CD14-positive monocyte (primary cell): ENCODE measurements at regions not wholly inside any gene's neighbourhood (a gene's known extent, or its start where the extent isn't known, plus 50 kb on each side); places are given as distances from the start of the nearest gene placed in this dataset.

Experiments
- DNase-seq, 3 donors: peaks; one replicate each; pipeline ENCODE4 v3.0.0-alpha.2; 2011 to 2022
- H2AFZ ChIP-seq: 2 replicates; pipeline ENCODE4 v1.6.0; 2012; ENCODE audit warnings: mild to moderate bottlenecking, low read depth, low read length, inconsistent platforms; ENCODE audit not compliant: insufficient read depth, poor library complexity, severe bottlenecking
- H3K27ac ChIP-seq, 2 donors: 1 replicate in 1 of 2; 2 replicates in 1 of 2; pipeline ENCODE4 v1.5.1; 2012 to 2013; ENCODE audit warnings: low read length in 2 of 2, control low read depth in 1 of 2, inconsistent platforms in 1 of 2, low read depth in 1 of 2, mild to moderate bottlenecking in 1 of 2
- H3K27me3 ChIP-seq, 2 donors: one replicate each; pipeline versions ENCODE4 v1.6.0 to v1.6.1; 2011 to 2013; ENCODE audit warnings: low read length in 2 of 2; ENCODE audit not compliant: control insufficient read depth in 2 of 2, insufficient read depth in 2 of 2
- H3K36me3 ChIP-seq, 2 donors: replicated peaks in 1 of 2; 1 replicate in 1 of 2; 2 replicates in 1 of 2; pipeline versions ENCODE4 v1.5.1 to v1.6.1; 2012 to 2013; ENCODE audit warnings: low read length in 2 of 2, control low read depth in 1 of 2, inconsistent platforms in 1 of 2, mild to moderate bottlenecking in 1 of 2; ENCODE audit not compliant: insufficient read depth in 2 of 2, control insufficient read depth in 1 of 2
- H3K4me1 ChIP-seq, 2 donors: 1 replicate in 1 of 2; 2 replicates in 1 of 2; pipeline versions ENCODE4 v1.5.1 to v1.6.1; 2012 to 2013; ENCODE audit warnings: low read length in 2 of 2, control low read depth in 1 of 2, inconsistent platforms in 1 of 2, mild to moderate bottlenecking in 1 of 2, moderate library complexity in 1 of 2; ENCODE audit not compliant: insufficient read depth in 2 of 2, control insufficient read depth in 1 of 2
- H3K4me2 ChIP-seq: replicated peaks from 2 replicates; pipeline ENCODE3; 2012; ENCODE audit warnings: low read length, moderate library complexity, mild to moderate bottlenecking; ENCODE audit not compliant: poor library complexity, severe bottlenecking; ENCODE audit errors: extremely low read depth
- H3K4me3 ChIP-seq, 3 experiments: fragments of 200-600 bp in 1 of 3; sonication (generic) in 1 of 3; replicated peaks in 1 of 3; 1 replicate in 2 of 3; 2 replicates in 1 of 3; pipeline ENCODE4 v1.5.1; 2011 to 2013; ENCODE audit warnings: low read length in 3 of 3, mild to moderate bottlenecking in 3 of 3, control low read depth in 2 of 3, low read depth in 2 of 3, inconsistent platforms in 1 of 3, moderate library complexity in 1 of 3
- H3K79me2 ChIP-seq: 2 replicates; pipeline ENCODE4 v1.6.0; 2012; ENCODE audit warnings: mild to moderate bottlenecking, control low read depth, inconsistent platforms, low read length, moderate library complexity; ENCODE audit not compliant: insufficient read depth
- H3K9ac ChIP-seq: 2 replicates; pipeline ENCODE4 v1.6.0; 2017; ENCODE audit warnings: low read length, mild to moderate bottlenecking; ENCODE audit not compliant: insufficient read depth, poor library complexity, severe bottlenecking
- H3K9me3 ChIP-seq, 2 donors: replicated peaks in 1 of 2; 1 replicate in 1 of 2; 2 replicates in 1 of 2; pipeline versions ENCODE4 v1.5.1 to v1.6.1; 2012 to 2013; ENCODE audit warnings: low read length in 2 of 2, control low read depth in 1 of 2; ENCODE audit not compliant: control insufficient read depth in 1 of 2, insufficient read depth in 1 of 2
- H4K20me1 ChIP-seq: 2 replicates; pipeline ENCODE4 v1.6.0; 2012; ENCODE audit warnings: mild to moderate bottlenecking, low read length, control low read depth, moderate library complexity; ENCODE audit not compliant: insufficient read depth
- H3K27ac Mint-ChIP-seq, 7 donors: one replicate each; pipeline ENCODE4 v1.8.0; 2020; ENCODE audit warnings: mild to moderate bottlenecking in 7 of 7, mixed read lengths in 7 of 7, moderate library complexity in 6 of 7, inconsistent platforms in 2 of 7
- H3K27me3 Mint-ChIP-seq, 3 donors: one replicate each; pipeline ENCODE4 v1.8.0; 2021 to 2022; ENCODE audit warnings: low read depth in 3 of 3, mild to moderate bottlenecking in 3 of 3, mixed read lengths in 3 of 3, moderate library complexity in 3 of 3, inconsistent platforms in 1 of 3
- H3K36me3 Mint-ChIP-seq, 2 donors: one replicate each; pipeline ENCODE4 v1.8.0; 2020; ENCODE audit warnings: mixed read lengths in 2 of 2, inconsistent platforms in 1 of 2, mild to moderate bottlenecking in 1 of 2
- H3K4me1 Mint-ChIP-seq: one replicate; pipeline ENCODE4 v1.8.0; 2020; ENCODE audit warnings: mild to moderate bottlenecking, mixed read lengths
- H3K4me3 Mint-ChIP-seq, 2 donors: one replicate each; pipeline ENCODE4 v1.8.0; 2020; ENCODE audit warnings: mild to moderate bottlenecking in 2 of 2, mixed read lengths in 2 of 2, moderate library complexity in 1 of 2
- H3K9me3 Mint-ChIP-seq, 7 donors: one replicate each; pipeline ENCODE4 v1.8.0; 2020 to 2022; ENCODE audit warnings: mixed read lengths in 7 of 7, mild to moderate bottlenecking in 6 of 7, moderate library complexity in 6 of 7, inconsistent platforms in 2 of 7
- CTCF ChIP-seq: fragments of 200-600 bp; IDR thresholded peaks from one replicate; pipeline ENCODE4 v1.8.0; 2022; ENCODE audit warnings: antibody characterized with exemption, mild to moderate bottlenecking
- WGBS: methylation state at CpG from one replicate; pipeline ENCODE4 v1.1.5; 2013; ENCODE audit warnings: missing lambda C conversion rate; ENCODE audit not compliant: insufficient coverage; 5-methylcytosine and 5-hydroxymethylcytosine counted together
- intact Hi-C, 2 donors: fragments of 100-400 bp; cut with micrococcal nuclease; formaldehyde crosslinking; loops; one replicate each; pipeline versions ENCODE4 v1.15.0 to v1.15.1; 2023

DNA sequence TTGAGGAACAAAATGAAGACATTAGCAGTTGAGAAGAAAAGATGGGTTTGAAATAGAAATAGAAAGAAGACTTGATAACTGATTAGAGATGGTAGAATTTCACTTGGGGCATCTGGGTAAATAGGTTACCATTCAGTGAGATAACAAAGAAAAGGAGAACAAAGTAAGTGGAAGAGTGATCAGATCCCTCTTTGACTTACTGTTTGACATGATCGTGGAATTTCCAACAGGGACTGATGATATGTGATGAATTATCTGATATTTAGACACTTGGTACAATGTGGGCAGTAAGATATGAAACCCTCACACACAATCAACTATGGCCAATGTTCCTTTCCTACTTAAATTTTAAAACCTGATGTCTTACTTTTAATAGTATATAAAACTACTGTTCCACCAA lies 70.1 kb upstream of the STARD4 start:
- no peaks in the 10 kb centered on the region for H3K27me3 ChIP-seq
- H3K27ac ChIP-seq: no peak overlapping the region
- DNase-seq: no peak
- peak overlapping the region in 2 of 7 donors; percentile 2 to 47 for H3K27ac Mint-ChIP-seq
- no peaks in the 10 kb centered on the region for H3K9me3 ChIP-seq
- intact Hi-C loops: no loop called here
- TF ChIP-seq CTCF: no peak
- H3K9me3 Mint-ChIP-seq: peaks cover 6 to 13% (median 11%) of the 10 kb centered on the region in 7 donors
- H2AFZ ChIP-seq: no peak overlapping the region
- no peaks in the 10 kb centered on the region for H3K79me2 ChIP-seq
- peaks cover 14 to 17% of the 10 kb centered on the region in 2 donors for H3K4me1 ChIP-seq
- H3K4me2 ChIP-seq: peak overlapping the region; percentile 30
- WGBS: no CpG with 5 or more reads among the region's 1 CpG
- H3K36me3 Mint-ChIP-seq: no peaks in the 10 kb centered on the region
- no peak overlapping the region for H3K4me3 ChIP-seq
- H3K9ac ChIP-seq: no peak overlapping the region
- H3K4me1 Mint-ChIP-seq: peaks cover 21% of the 10 kb centered on the region
- no peaks in the 10 kb centered on the region for H4K20me1 ChIP-seq
- peak overlapping the region in 1 of 2 donors; percentile 3 for H3K4me3 Mint-ChIP-seq
- H3K36me3 ChIP-seq: no peaks in the 10 kb centered on the region
- peaks cover 0 to 1% (median 0%) of the 10 kb centered on the region in 3 donors for H3K27me3 Mint-ChIP-seq

DNA sequence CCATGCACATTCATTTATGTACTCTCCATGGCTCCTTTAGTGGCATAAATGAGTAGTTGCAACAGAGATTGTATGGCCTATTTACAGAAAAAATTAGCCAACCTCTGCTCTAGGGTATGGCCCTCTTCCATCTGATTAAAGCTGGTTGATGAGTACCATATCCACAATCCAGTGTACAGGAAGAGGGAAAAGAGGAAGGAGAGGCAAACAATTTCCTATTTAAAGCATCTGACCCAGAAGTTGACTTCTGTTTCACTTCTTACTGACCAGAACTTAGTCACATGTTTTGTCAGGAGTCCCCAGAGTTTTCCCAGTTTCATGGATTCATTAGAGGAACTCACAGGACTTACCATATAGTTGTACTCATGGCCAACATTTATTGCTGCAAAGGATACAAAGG lies 68.6 kb upstream of the STARD4 start:
- Histone ChIP-seq H4K20me1 (no peaks in the 10 kb centered on the region), H3K4me2 (no peak overlapping the region), H2AFZ (no peak overlapping the region), H3K36me3 (no peaks in the 10 kb centered on the region), H3K27me3 (no peaks in the 10 kb centered on the region), H3K9ac (no peak overlapping the region), H3K9me3 (no peaks in the 10 kb centered on the region), H3K79me2 (no peaks in the 10 kb centered on the region), H3K4me3 (no peak overlapping the region), H3K4me1 (peaks cover 14 to 17% of the 10 kb centered on the region in 2 donors), H3K27ac (no peak overlapping the region)
- peaks cover 21% of the 10 kb centered on the region for H3K4me1 Mint-ChIP-seq
- no peaks in the 10 kb centered on the region for H3K36me3 Mint-ChIP-seq
- intact Hi-C loops: no loop called here
- DNase-seq: peak in 2 of 3 donors; percentile 5 to 21
- no peak overlapping the region for H3K4me3 Mint-ChIP-seq
- TF ChIP-seq CTCF: no peak
- H3K9me3 Mint-ChIP-seq: peaks cover 6 to 13% (median 10%) of the 10 kb centered on the region in 7 donors
- peak overlapping the region in 1 of 7 donors; percentile 42 for H3K27ac Mint-ChIP-seq
- peaks cover 0 to 1% (median 0%) of the 10 kb centered on the region in 3 donors for H3K27me3 Mint-ChIP-seq
